CD8-positive, alpha-beta memory T cell (primary cell): ENCODE measurements at regions not wholly inside any gene's neighbourhood (a gene's known extent, or its start where the extent isn't known, plus 50 kb on each side); places are given as distances from the start of the nearest gene placed in this dataset.

Experiments
- CTCF ChIA-PET: fragments of 350-600 bp; sonication (Branson Sonifier 250); formaldehyde crosslinking; loops from one replicate; lab custom pipeline; 2021; ENCODE audit warnings: antibody characterized with exemption; lab: Charles Lee
- POLR2A ChIA-PET: fragments of 350-600 bp; sonication (Branson Sonifier 250); formaldehyde crosslinking; loops from one replicate; lab custom pipeline; 2021; ENCODE audit warnings: antibody characterized with exemption; lab: Charles Lee
- DNase-seq, 5 donors: peaks; one replicate each; pipeline versions ENCODE4 v3.0.0 to v3.0.0-alpha.2; 2020 to 2022; ENCODE audit warnings: mixed read lengths in 1 of 5
- H3K27ac ChIP-seq: one replicate; pipeline ENCODE4 v1.7.0; 2013; ENCODE audit warnings: low read depth, mild to moderate bottlenecking, low read length, moderate library complexity
- H3K27me3 ChIP-seq: 2 replicates; pipeline ENCODE4 v1.7.0; 2013; ENCODE audit warnings: low read length, mild to moderate bottlenecking; ENCODE audit not compliant: insufficient read depth, poor library complexity, severe bottlenecking
- H3K36me3 ChIP-seq: 2 replicates; pipeline ENCODE4 v1.7.0; 2013; ENCODE audit warnings: mild to moderate bottlenecking, low read length, moderate library complexity; ENCODE audit not compliant: insufficient read depth
- H3K4me1 ChIP-seq: 2 replicates; pipeline ENCODE4 v1.7.0; 2013; ENCODE audit warnings: mild to moderate bottlenecking, low read length, moderate library complexity; ENCODE audit not compliant: insufficient read depth
- H3K4me3 ChIP-seq: 2 replicates; pipeline ENCODE4 v1.7.0; 2013; ENCODE audit warnings: mild to moderate bottlenecking, low read length
- H3K9me3 ChIP-seq: 2 replicates; pipeline ENCODE4 v1.7.0; 2013; ENCODE audit warnings: mild to moderate bottlenecking, low read length
- H3K27ac Mint-ChIP-seq, 8 donors: one replicate each; pipeline ENCODE4 v1.8.0; 2020 to 2021; ENCODE audit warnings: mixed read lengths in 8 of 8, mild to moderate bottlenecking in 6 of 8, inconsistent platforms in 3 of 8, moderate library complexity in 3 of 8
- H3K27me3 Mint-ChIP-seq, 2 donors: one replicate each; pipeline ENCODE4 v1.8.0; 2020 to 2021; ENCODE audit warnings: mixed read lengths in 2 of 2, mild to moderate bottlenecking in 1 of 2, moderate library complexity in 1 of 2
- H3K36me3 Mint-ChIP-seq, 3 donors: one replicate each; pipeline ENCODE4 v1.8.0; 2020 to 2021; ENCODE audit warnings: mixed read lengths in 3 of 3, inconsistent platforms in 1 of 3, mild to moderate bottlenecking in 1 of 3
- H3K4me1 Mint-ChIP-seq, 3 donors: one replicate each; pipeline ENCODE4 v1.8.0; 2020 to 2021; ENCODE audit warnings: mixed read lengths in 3 of 3, inconsistent platforms in 1 of 3, mild to moderate bottlenecking in 1 of 3
- H3K4me3 Mint-ChIP-seq, 7 donors: one replicate each; pipeline ENCODE4 v1.8.0; 2020 to 2021; ENCODE audit warnings: mixed read lengths in 7 of 7, mild to moderate bottlenecking in 6 of 7, moderate library complexity in 4 of 7, inconsistent platforms in 2 of 7
- H3K9me3 Mint-ChIP-seq, 5 donors: one replicate each; pipeline ENCODE4 v1.8.0; 2020 to 2022; ENCODE audit warnings: mixed read lengths in 5 of 5, mild to moderate bottlenecking in 3 of 5, moderate library complexity in 2 of 5, inconsistent platforms in 1 of 5

DNA sequence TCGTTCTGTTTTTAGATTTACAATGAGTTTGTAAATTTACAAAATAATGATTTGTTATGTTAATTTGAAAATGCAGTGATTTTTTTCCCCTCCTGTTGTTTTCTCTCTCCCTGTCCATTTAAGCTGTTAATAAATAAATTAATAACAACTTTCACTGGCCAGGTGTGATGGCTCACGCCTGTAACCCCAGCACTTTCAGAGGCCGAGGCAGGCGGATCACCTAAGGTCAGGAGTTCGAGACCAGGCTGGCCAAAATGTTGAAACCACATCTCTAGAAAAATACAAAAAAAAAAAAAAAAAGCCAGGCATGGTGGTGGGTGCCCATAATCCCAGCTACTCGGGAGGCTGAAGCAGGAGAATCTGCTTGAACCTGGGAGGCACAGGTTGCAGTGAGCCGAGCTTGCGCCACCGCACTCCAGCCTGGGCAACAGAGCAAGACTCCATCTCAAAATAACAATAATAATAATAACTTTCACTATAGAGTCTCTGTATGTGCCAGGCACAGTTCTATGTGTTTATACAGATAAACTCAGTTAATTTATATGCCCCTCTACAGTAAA is 229.2 kb upstream of the ARGLU1 start:
- no peaks in the 10 kb centered on the region for H3K9me3 ChIP-seq
- no peak overlapping the region for H3K27ac ChIP-seq
- no peak overlapping the region for H3K4me3 ChIP-seq
- peaks cover 1 to 3% of the 10 kb centered on the region in 2 donors for H3K27me3 Mint-ChIP-seq
- ChIA-PET CTCF (interaction anchor here (0.7 kb wide), 1 partner anchor 906 kb away, joined by 6 read pairs; no protein-coding TSS in a partner anchor), POLR2A (no interaction called here)
- peaks cover 3 to 5% (median 4%) of the 10 kb centered on the region in 3 donors for H3K4me1 Mint-ChIP-seq
- no peak overlapping the region for H3K27ac Mint-ChIP-seq
- H3K27me3 ChIP-seq = no peaks in the 10 kb centered on the region
- H3K4me1 ChIP-seq = no peaks in the 10 kb centered on the region
- no peak overlapping the region for H3K4me3 Mint-ChIP-seq
- H3K36me3 Mint-ChIP-seq = no peaks in the 10 kb centered on the region
- no peaks in the 10 kb centered on the region for H3K36me3 ChIP-seq
- no peak for DNase-seq
- H3K9me3 Mint-ChIP-seq = peaks cover 0 to 4% (median 0%) of the 10 kb centered on the region in 5 donors

DNA sequence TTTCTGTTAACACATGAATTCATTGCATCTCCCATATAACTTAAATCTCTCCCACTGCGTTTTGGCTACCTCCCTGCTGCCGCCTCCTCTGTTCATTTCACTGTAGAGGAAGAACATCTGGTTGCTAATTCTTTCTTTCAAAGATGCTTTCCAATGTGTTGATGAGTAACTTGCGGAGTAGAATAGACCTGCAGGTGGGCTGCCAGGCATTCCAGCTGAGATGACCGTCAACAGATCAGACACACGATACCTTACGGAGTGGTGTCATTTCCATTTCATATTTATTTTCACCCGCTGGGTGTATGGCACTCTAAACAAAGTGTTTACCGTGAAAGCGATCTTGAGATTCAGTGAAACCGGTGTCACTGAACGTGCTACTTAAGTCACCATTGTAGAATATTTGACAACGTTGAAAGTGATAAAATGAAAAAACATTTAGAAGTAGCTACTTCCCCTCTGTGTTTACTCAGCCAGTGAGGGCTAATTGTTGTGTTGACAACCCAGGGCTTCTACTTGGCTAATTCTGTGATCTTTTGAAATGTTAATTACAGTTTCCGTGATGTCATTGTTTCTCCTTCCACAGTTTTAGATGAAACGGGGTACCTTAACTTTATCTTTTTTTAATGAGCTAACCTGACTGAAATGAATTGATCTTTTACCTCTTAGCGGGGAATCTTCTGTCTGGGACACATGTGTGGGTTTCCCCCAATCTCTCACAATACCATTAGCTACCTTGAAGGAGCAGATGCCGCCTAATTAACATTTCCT is 228.5 kb upstream of the ARGLU1 start:
- Histone ChIP-seq H3K27ac (no peak overlapping the region), H3K27me3 (no peaks in the 10 kb centered on the region), H3K36me3 (no peaks in the 10 kb centered on the region), H3K9me3 (no peaks in the 10 kb centered on the region), H3K4me3 (no peak overlapping the region), H3K4me1 (no peaks in the 10 kb centered on the region)
- POLR2A ChIA-PET = no interaction called here
- CTCF ChIA-PET = no interaction called here
- no peak for DNase-seq
- Mint-ChIP-seq H3K9me3 (peaks cover 0 to 4% (median 0%) of the 10 kb centered on the region in 5 donors), H3K36me3 (no peaks in the 10 kb centered on the region), H3K4me3 (peak overlapping the region in 6 of 7 donors; percentile 30 to 70 (median 56)), H3K27me3 (peaks cover 1 to 3% of the 10 kb centered on the region in 2 donors), H3K27ac (no peak overlapping the region), H3K4me1 (peaks cover 3 to 5% (median 4%) of the 10 kb centered on the region in 3 donors)

- no peaks in the 10 kb centered on the region for H3K36me3 ChIP-seq
- H3K4me1 ChIP-seq = no peaks in the 10 kb centered on the region
These were observed 227.9 kb upstream of the ARGLU1 start for GRCh38 chr13:106795847-106796246.

GRCh38 chr13:106794117-106794516 is 226.2 kb upstream of the ARGLU1 start:
- Histone ChIP-seq H3K4me1 (no peaks in the 10 kb centered on the region), H3K9me3 (no peaks in the 10 kb centered on the region), H3K27ac (no peak overlapping the region), H3K27me3 (no peaks in the 10 kb centered on the region), H3K4me3 (no peak overlapping the region), H3K36me3 (no peaks in the 10 kb centered on the region)
- DNase-seq = no peak
- ChIA-PET CTCF (no interaction called here), POLR2A (no interaction called here)
- no peaks in the 10 kb centered on the region for H3K36me3 Mint-ChIP-seq
- H3K4me3 Mint-ChIP-seq = no peak overlapping the region
- peaks cover 0 to 4% (median 0%) of the 10 kb centered on the region in 5 donors for H3K9me3 Mint-ChIP-seq
- H3K27ac Mint-ChIP-seq = no peak overlapping the region
- H3K27me3 Mint-ChIP-seq = peaks cover 1 to 3% of the 10 kb centered on the region in 2 donors
- peaks cover 3 to 5% (median 4%) of the 10 kb centered on the region in 3 donors for H3K4me1 Mint-ChIP-seq

More at GRCh38 chr13:106795847-106796246, 227.9 kb upstream of the ARGLU1 start:
- no peak for DNase-seq
- no peak overlapping the region for H3K27ac Mint-ChIP-seq
- ChIA-PET POLR2A (no interaction called here), CTCF (no interaction called here)
- H3K36me3 Mint-ChIP-seq = no peaks in the 10 kb centered on the region
- no peak overlapping the region for H3K4me3 ChIP-seq
- H3K27me3 ChIP-seq = no peaks in the 10 kb centered on the region
- H3K4me3 Mint-ChIP-seq = peak overlapping the region in 6 of 7 donors; percentile 30 to 70 (median 56)
- peaks cover 3 to 5% (median 4%) of the 10 kb centered on the region in 3 donors for H3K4me1 Mint-ChIP-seq
- H3K27me3 Mint-ChIP-seq = peaks cover 1 to 3% of the 10 kb centered on the region in 2 donors
- no peak overlapping the region for H3K27ac ChIP-seq
- H3K9me3 ChIP-seq = no peaks in the 10 kb centered on the region
- peaks cover 0 to 4% (median 0%) of the 10 kb centered on the region in 5 donors for H3K9me3 Mint-ChIP-seq

DNA sequence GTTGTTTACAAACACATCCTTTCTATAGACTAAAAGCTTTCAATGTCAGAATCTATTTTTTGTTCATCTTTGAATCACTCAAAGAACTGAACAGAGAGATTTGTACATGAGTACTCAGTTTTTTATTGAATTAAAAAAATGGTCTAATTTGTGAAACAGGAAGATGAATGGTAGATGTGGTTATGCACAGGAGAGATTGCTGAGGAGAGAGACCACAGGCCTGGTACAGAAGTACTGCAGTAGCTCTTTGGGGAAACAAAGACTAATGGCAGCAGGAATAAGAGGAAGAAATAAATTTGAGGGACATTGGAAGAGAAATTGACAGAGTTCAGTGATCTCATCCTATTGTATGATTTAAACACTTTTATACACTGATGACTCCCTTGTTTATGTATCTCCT is 222.0 kb upstream of the ARGLU1 start:
- Mint-ChIP-seq H3K27ac (no peak overlapping the region), H3K27me3 (peaks cover 0 to 1% of the 10 kb centered on the region in 2 donors), H3K4me1 (no peaks in the 10 kb centered on the region), H3K36me3 (no peaks in the 10 kb centered on the region), H3K4me3 (no peak overlapping the region), H3K9me3 (peaks cover 0 to 6% (median 2%) of the 10 kb centered on the region in 5 donors)
- no peaks in the 10 kb centered on the region for H3K36me3 ChIP-seq
- ChIA-PET POLR2A (no interaction called here), CTCF (no interaction called here)
- DNase-seq = no peak
- no peaks in the 10 kb centered on the region for H3K9me3 ChIP-seq
- H3K27me3 ChIP-seq = no peaks in the 10 kb centered on the region
- no peak overlapping the region for H3K4me3 ChIP-seq
- no peaks in the 10 kb centered on the region for H3K4me1 ChIP-seq
- no peak overlapping the region for H3K27ac ChIP-seq

DNA sequence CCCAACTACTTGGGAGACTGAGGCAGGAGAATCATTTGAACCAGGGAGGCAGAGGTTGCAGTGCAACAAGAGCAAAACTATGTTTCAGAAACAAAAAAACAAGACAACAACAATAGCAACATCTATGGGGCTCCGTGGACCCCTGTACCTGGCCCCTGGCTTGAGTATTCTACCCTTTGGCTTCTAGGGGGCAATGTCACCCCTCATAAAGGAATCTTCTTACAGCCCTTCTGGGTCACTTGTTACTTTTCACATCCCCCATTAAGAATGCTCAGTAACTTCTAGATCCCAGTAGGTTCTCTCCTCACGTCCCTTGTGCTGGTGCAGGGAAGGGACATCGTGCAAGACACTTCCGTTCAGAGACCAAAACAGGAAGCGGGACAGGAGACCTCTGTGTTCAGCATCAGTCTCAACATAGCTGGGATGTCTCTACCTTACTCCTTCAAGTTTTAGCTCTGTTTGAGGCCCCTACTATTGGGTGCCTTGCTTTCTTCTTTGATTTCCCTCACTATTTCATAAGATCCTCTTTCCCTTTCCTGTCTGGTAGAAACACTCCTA is 218.1 kb upstream of the ARGLU1 start:
- Histone ChIP-seq H3K4me1 (no peaks in the 10 kb centered on the region), H3K9me3 (no peaks in the 10 kb centered on the region), H3K36me3 (no peaks in the 10 kb centered on the region), H3K4me3 (no peak overlapping the region), H3K27ac (no peak overlapping the region), H3K27me3 (no peaks in the 10 kb centered on the region)
- Mint-ChIP-seq H3K4me3 (no peak overlapping the region), H3K4me1 (no peaks in the 10 kb centered on the region), H3K36me3 (no peaks in the 10 kb centered on the region), H3K27ac (no peak overlapping the region), H3K27me3 (no peaks in the 10 kb centered on the region), H3K9me3 (peaks cover 0 to 4% (median 2%) of the 10 kb centered on the region in 5 donors)
- ChIA-PET CTCF (no interaction called here), POLR2A (no interaction called here)
- no peak for DNase-seq

DNA sequence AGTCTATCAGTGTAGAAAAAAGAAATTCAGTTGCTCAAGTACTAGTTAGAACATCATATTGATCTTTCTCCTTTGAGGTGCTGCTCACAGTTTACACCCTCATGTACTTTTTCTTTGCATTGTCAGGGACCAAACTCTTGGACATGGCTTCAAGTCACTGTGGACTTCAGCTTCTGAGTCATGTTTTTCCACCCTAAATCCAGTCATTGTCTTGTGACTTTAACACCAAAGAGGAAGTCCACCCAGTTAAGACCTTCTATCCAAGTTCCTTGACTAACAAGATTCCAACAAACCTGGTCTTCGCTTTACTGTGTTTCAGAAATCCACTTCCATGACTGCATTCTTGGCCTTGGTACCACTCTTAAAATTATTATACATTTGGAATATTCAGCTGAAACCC is 206.7 kb upstream of the ARGLU1 start:
- POLR2A ChIA-PET = no interaction called here
- Mint-ChIP-seq H3K27me3 (no peaks in the 10 kb centered on the region), H3K27ac (no peak overlapping the region), H3K9me3 (peaks cover 0 to 6% (median 1%) of the 10 kb centered on the region in 5 donors), H3K36me3 (no peaks in the 10 kb centered on the region), H3K4me1 (no peaks in the 10 kb centered on the region), H3K4me3 (no peak overlapping the region)
- CTCF ChIA-PET = no interaction called here
- H3K4me1 ChIP-seq = no peaks in the 10 kb centered on the region
- H3K27ac ChIP-seq = no peak overlapping the region
- no peaks in the 10 kb centered on the region for H3K36me3 ChIP-seq
- no peaks in the 10 kb centered on the region for H3K27me3 ChIP-seq
- H3K4me3 ChIP-seq = no peak overlapping the region
- no peak for DNase-seq
- H3K9me3 ChIP-seq = no peaks in the 10 kb centered on the region

DNA sequence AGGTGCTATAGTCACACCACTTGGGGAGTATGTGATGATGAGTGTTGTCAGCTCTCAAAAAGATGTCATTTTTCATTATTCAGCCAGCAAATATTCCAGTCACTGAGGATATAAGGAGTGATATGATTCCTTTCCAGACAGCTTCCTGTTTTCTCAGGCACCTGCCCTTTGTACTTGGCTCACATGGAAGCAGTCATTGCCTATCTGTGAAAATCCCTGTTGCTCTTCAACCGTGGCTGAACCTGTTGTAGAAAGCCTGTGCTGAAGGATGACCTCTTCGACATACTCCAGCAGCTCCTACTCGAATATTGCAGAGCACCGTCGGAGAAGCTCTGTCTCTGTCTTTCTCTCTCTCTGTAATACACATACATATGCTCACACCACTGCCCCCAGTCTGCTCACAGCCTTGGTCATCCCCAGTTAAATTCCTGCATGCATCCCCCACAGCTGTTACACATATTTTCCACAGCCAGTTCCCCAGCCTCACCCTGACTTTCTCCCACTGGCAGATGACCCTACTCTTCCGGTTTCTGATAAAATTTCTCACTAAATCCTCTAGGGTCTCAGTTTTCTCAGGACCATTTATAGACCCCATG is 204.2 kb upstream of the ARGLU1 start:
- no peaks in the 10 kb centered on the region for H3K4me1 ChIP-seq
- ChIA-PET CTCF (no interaction called here), POLR2A (no interaction called here)
- Mint-ChIP-seq H3K27me3 (no peaks in the 10 kb centered on the region), H3K4me1 (no peaks in the 10 kb centered on the region), H3K4me3 (no peak overlapping the region), H3K9me3 (peaks cover 1 to 9% (median 5%) of the 10 kb centered on the region in 5 donors), H3K27ac (no peak overlapping the region), H3K36me3 (no peaks in the 10 kb centered on the region)
- no peaks in the 10 kb centered on the region for H3K9me3 ChIP-seq
- H3K27ac ChIP-seq = no peak overlapping the region
- no peaks in the 10 kb centered on the region for H3K36me3 ChIP-seq
- no peak for DNase-seq
- H3K4me3 ChIP-seq = no peak overlapping the region
- no peaks in the 10 kb centered on the region for H3K27me3 ChIP-seq
